SIG-M5 treated with dmso at 0.1 percent for 504 hours (cell line): ENCODE measurements at regions not wholly inside any gene's neighbourhood (a gene's known extent, or its start where the extent isn't known, plus 50 kb on each side); places are given as distances from the start of the nearest gene placed in this dataset.

Experiments
- DNase-seq: peaks from one replicate; lab custom pipeline; 2025; ENCODE audit not compliant: unreplicated experiment; lab: John Stamatoyannopoulos, UW

GRCh38 chr9:100937382-100937781 lies 91.1 kb upstream of the PLPPR1 start:
- DNase-seq, result no peak

- DNase-seq, result no peak
Observed at GRCh38 chr9:100938507-100938906, 90.0 kb upstream of the PLPPR1 start.

GRCh38 chr9:100939636-100940035 lies 88.9 kb upstream of the PLPPR1 start:
- DNase-seq, result no peak

- no peak for DNase-seq
Observed at GRCh38 chr9:100959226-100959625, 69.3 kb upstream of the PLPPR1 start.
